ENCODE measurements at regions not wholly inside any gene's neighbourhood (a gene's known extent, or its start where the extent isn't known, plus 50 kb on each side); places are given as distances from the start of the nearest gene placed in this dataset.

DNA sequence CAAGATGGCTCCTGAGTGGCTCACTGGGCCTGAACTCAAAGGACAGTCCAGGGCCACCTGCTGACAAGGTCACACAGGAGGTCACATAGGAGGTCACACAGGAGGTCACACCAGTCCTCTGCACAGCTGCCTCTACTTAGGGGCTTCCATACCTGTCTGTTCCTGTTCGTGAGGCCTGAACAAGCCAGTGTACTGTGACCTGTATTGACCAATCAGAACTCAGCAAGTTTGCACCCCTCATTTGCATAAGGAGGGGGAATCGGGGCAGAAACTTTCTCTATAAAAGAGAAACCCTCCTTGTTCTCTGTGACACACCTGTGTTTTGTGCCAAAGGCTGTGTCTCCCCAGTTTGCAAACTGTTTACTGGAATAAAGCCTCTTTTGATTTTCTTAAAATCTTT lies 478.9 kb downstream of the EIPR1 start:
- Histone ChIP-seq H3K9ac (no peak overlapping the region), H3K27me3 (ENCODE audit: insufficient read depth) (no peaks in the 10 kb centered on the region), H3K9me2 (0 out of 2 replicates have a peak, but pooled peaks cover 2% of the 10 kb centered on the region), H3K9me3 (no peaks in the 10 kb centered on the region; the same call in 1 of the 2 replicates), H2AFZ (ENCODE audit: low read depth) (no peak overlapping the region), H4K20me1 (ENCODE audit: insufficient read depth) (no peaks in the 10 kb centered on the region), H3K79me2 (ENCODE audit: insufficient read depth) (no peaks in the 10 kb centered on the region), H3F3A (replicated peaks; ENCODE audit: insufficient read depth) (no peaks in the 10 kb centered on the region), H3K4me2 (no peak overlapping the region), H3K4me1 (ENCODE audit: control insufficient read depth in 1 of 2, insufficient read depth in 2 of 2, low read depth in 1 of 2, low read length in 1 of 2) (peaks cover 0 to 35% of the 10 kb centered on the region in 2 experiments; a peak in 2 of 4 replicates), H3K27ac (ENCODE audit: low read depth in 2 of 2, low read length in 1 of 2) (peak overlapping the region in 1 of 2 experiments; percentile 85; a peak in 2 of 4 replicates), H3K36me3 (replicated peaks in 1 of 2; ENCODE audit: control insufficient read depth in 1 of 2, insufficient read depth in 2 of 2, low read length in 1 of 2) (no peaks in the 10 kb centered on the region), H3K4me3 (ENCODE audit: low read depth in 2 of 2, low read length in 1 of 2) (no peak overlapping the region)
- DNase-seq = no peak
- TF ChIP-seq, protein P1, sequence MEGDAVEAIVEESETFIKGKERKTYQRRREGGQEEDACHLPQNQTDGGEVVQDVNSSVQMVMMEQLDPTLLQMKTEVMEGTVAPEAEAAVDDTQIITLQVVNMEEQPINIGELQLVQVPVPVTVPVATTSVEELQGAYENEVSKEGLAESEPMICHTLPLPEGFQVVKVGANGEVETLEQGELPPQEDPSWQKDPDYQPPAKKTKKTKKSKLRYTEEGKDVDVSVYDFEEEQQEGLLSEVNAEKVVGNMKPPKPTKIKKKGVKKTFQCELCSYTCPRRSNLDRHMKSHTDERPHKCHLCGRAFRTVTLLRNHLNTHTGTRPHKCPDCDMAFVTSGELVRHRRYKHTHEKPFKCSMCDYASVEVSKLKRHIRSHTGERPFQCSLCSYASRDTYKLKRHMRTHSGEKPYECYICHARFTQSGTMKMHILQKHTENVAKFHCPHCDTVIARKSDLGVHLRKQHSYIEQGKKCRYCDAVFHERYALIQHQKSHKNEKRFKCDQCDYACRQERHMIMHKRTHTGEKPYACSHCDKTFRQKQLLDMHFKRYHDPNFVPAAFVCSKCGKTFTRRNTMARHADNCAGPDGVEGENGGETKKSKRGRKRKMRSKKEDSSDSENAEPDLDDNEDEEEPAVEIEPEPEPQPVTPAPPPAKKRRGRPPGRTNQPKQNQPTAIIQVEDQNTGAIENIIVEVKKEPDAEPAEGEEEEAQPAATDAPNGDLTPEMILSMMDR (IDR thresholded peaks at IDR 0.05) = no peak
- no peak for TF ChIP-seq GABPA (IDR thresholded peaks at IDR 0.05; ENCODE audit: low read depth)
- TF ChIP-seq RAD21 (IDR thresholded peaks at IDR 0.05; ENCODE audit: low read length) = no peak
- no peak for TF ChIP-seq RCOR1 (IDR thresholded peaks at IDR 0.05; ENCODE audit: low read length)
- no peak for TF ChIP-seq FOXJ3 (CRISPR knock-in tag; IDR thresholded peaks at IDR 0.05)
- no peak for TF ChIP-seq YY1 (IDR thresholded peaks at IDR 0.05; ENCODE audit: low read depth)
- TF ChIP-seq JUND (IDR thresholded peaks at IDR 0.05) = no peak
- TF ChIP-seq TAF1 (IDR thresholded peaks at IDR 0.05; ENCODE audit: borderline replicate concordance, low read depth, low read length) = no peak
- TF ChIP-seq RFX5 (IDR thresholded peaks at IDR 0.05; ENCODE audit: low read length) = no peak
- ChIA-PET POLR2A (interaction anchor here (1.8 kb wide), 1 partner anchor 50 kb away, joined by 11 read pairs; no protein-coding TSS in a partner anchor), CTCF (interaction anchor here (1.0 to 1.5 kb wide), 2 partner anchors 9 to 16 kb away, joined by 3 to 5 read pairs; no protein-coding TSS in a partner anchor)
- WGBS (ENCODE audit: low lambda C conversion rate) = 24% methylated on average over 2 of the region's 2 CpGs

DNA sequence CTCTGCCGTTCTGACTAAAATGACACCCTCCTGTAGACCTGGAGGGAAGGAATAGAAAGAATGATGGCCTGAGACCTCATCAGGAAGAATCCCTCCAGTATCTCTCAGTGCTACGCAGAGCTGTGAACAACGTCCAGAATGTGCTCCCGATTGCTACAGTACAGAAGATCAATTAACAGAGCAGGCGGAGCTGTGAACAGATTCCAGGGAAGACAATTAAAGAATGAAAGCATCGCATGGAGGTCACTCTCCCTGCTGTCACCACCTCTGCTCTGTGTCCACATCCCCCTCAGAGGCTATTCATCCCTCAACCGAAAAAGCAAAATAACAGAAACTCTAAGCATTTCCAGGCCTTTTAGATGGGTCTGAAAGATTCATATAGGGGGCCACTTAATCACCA lies 481.0 kb downstream of the EIPR1 start:
- DNase-seq = no peak
- Histone ChIP-seq H3F3A (replicated peaks; ENCODE audit: insufficient read depth) (no peaks in the 10 kb centered on the region), H3K36me3 (replicated peaks in 1 of 2; ENCODE audit: control insufficient read depth in 1 of 2, insufficient read depth in 2 of 2, low read length in 1 of 2) (no peaks in the 10 kb centered on the region), H3K4me2 (no peak overlapping the region), H3K27me3 (ENCODE audit: insufficient read depth) (no peaks in the 10 kb centered on the region), H2AFZ (ENCODE audit: low read depth) (no peak overlapping the region), H3K9me3 (no peaks in the 10 kb centered on the region; the same call in 1 of the 2 replicates), H4K20me1 (ENCODE audit: insufficient read depth) (no peaks in the 10 kb centered on the region), H3K79me2 (ENCODE audit: insufficient read depth) (no peaks in the 10 kb centered on the region), H3K9me2 (0 out of 2 replicates have a peak, but pooled peaks cover 2% of the 10 kb centered on the region), H3K4me1 (ENCODE audit: control insufficient read depth in 1 of 2, insufficient read depth in 2 of 2, low read depth in 1 of 2, low read length in 1 of 2) (peaks cover 0 to 23% of the 10 kb centered on the region in 2 experiments; a peak in 2 of 4 replicates), H3K4me3 (ENCODE audit: low read depth in 2 of 2, low read length in 1 of 2) (no peak overlapping the region), H3K9ac (no peak overlapping the region), H3K27ac (ENCODE audit: low read depth in 2 of 2, low read length in 1 of 2) (no peak overlapping the region)
- ChIA-PET CTCF (interaction anchor here (0.6 to 1.1 kb wide), 3 partner anchors 12 to 387 kb away, joined by 3 to 4 read pairs (median 3); no protein-coding TSS in a partner anchor), POLR2A (no interaction called here)
- WGBS (ENCODE audit: low lambda C conversion rate) = 43% methylated on average over 7 of the region's 7 CpGs
- TF ChIP-seq, protein P2, sequence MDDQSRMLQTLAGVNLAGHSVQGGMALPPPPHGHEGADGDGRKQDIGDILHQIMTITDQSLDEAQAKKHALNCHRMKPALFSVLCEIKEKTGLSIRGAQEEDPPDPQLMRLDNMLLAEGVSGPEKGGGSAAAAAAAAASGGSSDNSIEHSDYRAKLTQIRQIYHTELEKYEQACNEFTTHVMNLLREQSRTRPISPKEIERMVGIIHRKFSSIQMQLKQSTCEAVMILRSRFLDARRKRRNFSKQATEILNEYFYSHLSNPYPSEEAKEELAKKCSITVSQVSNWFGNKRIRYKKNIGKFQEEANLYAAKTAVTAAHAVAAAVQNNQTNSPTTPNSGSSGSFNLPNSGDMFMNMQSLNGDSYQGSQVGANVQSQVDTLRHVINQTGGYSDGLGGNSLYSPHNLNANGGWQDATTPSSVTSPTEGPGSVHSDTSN (IDR thresholded peaks at IDR 0.05) = no peak
- no peak for TF ChIP-seq JUND (IDR thresholded peaks at IDR 0.05)
